ENCODE measurements at regions not wholly inside any gene's neighbourhood (a gene's known extent, or its start where the extent isn't known, plus 50 kb on each side); places are given as distances from the start of the nearest gene placed in this dataset.
"Not testable (repeated sequence)": the region's sequence is repeated elsewhere in the genome, so short reads cannot be mapped to it uniquely, and the experiment has no call there.

GRCh38 chr16:16625140-16625539 is 246.2 kb downstream of the NPIPA7 start:
- not testable (repeated sequence) for DNase-seq

- DNase-seq: not testable (repeated sequence)
These were observed 248.9 kb downstream of the NPIPA7 start for GRCh38 chr16:16627865-16628264.

GRCh38 chr16:16638231-16638630 is 259.3 kb downstream of the NPIPA7 start:
- not testable (repeated sequence) for DNase-seq

- DNase-seq: not testable (repeated sequence)
These were observed 259.8 kb downstream of the NPIPA7 start for GRCh38 chr16:16638714-16639113.

GRCh38 chr16:16643828-16644227 is 264.9 kb downstream of the NPIPA7 start:
- not testable (repeated sequence) for DNase-seq

GRCh38 chr16:16648002-16648401 is 269.1 kb downstream of the NPIPA7 start:
- not testable (repeated sequence) for DNase-seq

- DNase-seq: not testable (repeated sequence)
These were observed 293.4 kb downstream of the NPIPA7 start for GRCh38 chr16:16672180-16672812.

- DNase-seq: not testable (repeated sequence)
These were observed 295.9 kb downstream of the NPIPA7 start for GRCh38 chr16:16674820-16675219.

- DNase-seq: not testable (repeated sequence)
These were observed 342.9 kb downstream of the NPIPA7 start for GRCh38 chr16:16721849-16722248.

- DNase-seq: not testable (repeated sequence)
These were observed 343.7 kb downstream of the NPIPA7 start for GRCh38 chr16:16722666-16723065.

GRCh38 chr16:16723819-16724519 is 345.0 kb downstream of the NPIPA7 start:
- not testable (repeated sequence) for DNase-seq

- DNase-seq: not testable (repeated sequence)
These were observed 348.1 kb downstream of the NPIPA7 start for GRCh38 chr16:16727048-16727447.

- not testable (repeated sequence) for DNase-seq
These were observed 363.6 kb downstream of the NPIPA7 start for GRCh38 chr16:16742573-16742972.

- DNase-seq: not testable (repeated sequence)
These were observed 376.2 kb downstream of the NPIPA7 start for GRCh38 chr16:16754992-16755667.

GRCh38 chr16:16763449-16763848 is 384.5 kb downstream of the NPIPA7 start:
- DNase-seq: no peak

GRCh38 chr16:16770717-16771116 is 391.8 kb downstream of the NPIPA7 start:
- not testable (repeated sequence) for DNase-seq

- DNase-seq: no peak
These were observed 395.4 kb downstream of the NPIPA7 start for GRCh38 chr16:16774389-16774788.

- DNase-seq: no peak
These were observed 399.4 kb downstream of the NPIPA7 start for GRCh38 chr16:16778332-16778731.

GRCh38 chr16:16780588-16780987 is 401.6 kb downstream of the NPIPA7 start:
- DNase-seq: no peak

GRCh38 chr16:16782153-16782552 is 403.2 kb downstream of the NPIPA7 start:
- DNase-seq: no peak

- DNase-seq: no peak
These were observed 409.1 kb downstream of the NPIPA7 start for GRCh38 chr16:16788004-16788403.

- DNase-seq: no peak
These were observed 411.7 kb downstream of the NPIPA7 start for GRCh38 chr16:16790597-16790996.

GRCh38 chr16:16791051-16791450 is 412.1 kb downstream of the NPIPA7 start:
- DNase-seq: no peak

- no peak for DNase-seq
These were observed 418.3 kb downstream of the NPIPA7 start for GRCh38 chr16:16797239-16797638.
